ENCODE measurements at regions not wholly inside any gene's neighbourhood (a gene's known extent, or its start where the extent isn't known, plus 50 kb on each side); places are given as distances from the start of the nearest gene placed in this dataset.
"Not testable (repeated sequence)": the region's sequence is repeated elsewhere in the genome, so short reads cannot be mapped to it uniquely, and the experiment has no call there.

GRCh38 chr5:92695123-92696003 is 885.7 kb downstream of the NR2F1-AS1 start:
- no peak for DNase-seq (ENCODE audit: low read depth)

GRCh38 chr5:92694067-92694466 is 887.0 kb downstream of the NR2F1-AS1 start:
- DNase-seq (ENCODE audit: low read depth): no peak

- not testable (repeated sequence) for DNase-seq (ENCODE audit: low read depth)
These were observed 889.1 kb downstream of the NR2F1-AS1 start for GRCh38 chr5:92691955-92692354.

- peak; percentile 54 for DNase-seq (ENCODE audit: low read depth)
These were observed 892.9 kb downstream of the NR2F1-AS1 start for GRCh38 chr5:92687821-92688722.

- peak; percentile 23 for DNase-seq (ENCODE audit: low read depth)
These were observed 902.4 kb downstream of the NR2F1-AS1 start for GRCh38 chr5:92678640-92679039.

- no peak for DNase-seq (ENCODE audit: low read depth)
These were observed 904.5 kb downstream of the NR2F1-AS1 start for GRCh38 chr5:92676215-92677165.

GRCh38 chr5:92674321-92674720 is 906.7 kb downstream of the NR2F1-AS1 start:
- no peak for DNase-seq (ENCODE audit: low read depth)

- DNase-seq (ENCODE audit: low read depth): no peak
These were observed 915.5 kb downstream of the NR2F1-AS1 start for GRCh38 chr5:92665506-92665905.

- no peak for DNase-seq (ENCODE audit: low read depth)
These were observed 918.3 kb downstream of the NR2F1-AS1 start for GRCh38 chr5:92662741-92663140.

- no peak for DNase-seq (ENCODE audit: low read depth)
These were observed 921.8 kb downstream of the NR2F1-AS1 start for GRCh38 chr5:92659246-92659645.

- not testable (repeated sequence) for DNase-seq (ENCODE audit: low read depth)
These were observed 926.4 kb downstream of the NR2F1-AS1 start for GRCh38 chr5:92654601-92655000.

GRCh38 chr5:92653730-92654461 is 927.1 kb downstream of the NR2F1-AS1 start:
- no peak for DNase-seq (ENCODE audit: low read depth)

- peak; percentile 46 for DNase-seq (ENCODE audit: low read depth)
These were observed 928.3 kb downstream of the NR2F1-AS1 start for GRCh38 chr5:92652756-92653155.

- DNase-seq (ENCODE audit: low read depth): no peak
These were observed 936.6 kb downstream of the NR2F1-AS1 start for GRCh38 chr5:92644266-92644886.

GRCh38 chr5:92641031-92641962 is 939.7 kb downstream of the NR2F1-AS1 start:
- peak; percentile 74 for DNase-seq (ENCODE audit: low read depth)

- DNase-seq (ENCODE audit: low read depth): no peak
These were observed 940.7 kb downstream of the NR2F1-AS1 start for GRCh38 chr5:92640340-92640739.

- no peak for DNase-seq (ENCODE audit: low read depth)
These were observed 943.1 kb downstream of the NR2F1-AS1 start for GRCh38 chr5:92637960-92638359.

- no peak for DNase-seq (ENCODE audit: low read depth)
These were observed 943.8 kb downstream of the NR2F1-AS1 start for GRCh38 chr5:92637247-92637646.

- DNase-seq (ENCODE audit: low read depth): no peak
These were observed 946.0 kb downstream of the NR2F1-AS1 start for GRCh38 chr5:92635001-92635461.
